NOMO-1 treated with dmso at 0.1 percent for 144 hours (cell line): ENCODE measurements at regions not wholly inside any gene's neighbourhood (a gene's known extent, or its start where the extent isn't known, plus 50 kb on each side); places are given as distances from the start of the nearest gene placed in this dataset.

Experiments
- DNase-seq: peaks from one replicate; lab custom pipeline; 2025; ENCODE audit not compliant: unreplicated experiment; lab: John Stamatoyannopoulos, UW

DNA sequence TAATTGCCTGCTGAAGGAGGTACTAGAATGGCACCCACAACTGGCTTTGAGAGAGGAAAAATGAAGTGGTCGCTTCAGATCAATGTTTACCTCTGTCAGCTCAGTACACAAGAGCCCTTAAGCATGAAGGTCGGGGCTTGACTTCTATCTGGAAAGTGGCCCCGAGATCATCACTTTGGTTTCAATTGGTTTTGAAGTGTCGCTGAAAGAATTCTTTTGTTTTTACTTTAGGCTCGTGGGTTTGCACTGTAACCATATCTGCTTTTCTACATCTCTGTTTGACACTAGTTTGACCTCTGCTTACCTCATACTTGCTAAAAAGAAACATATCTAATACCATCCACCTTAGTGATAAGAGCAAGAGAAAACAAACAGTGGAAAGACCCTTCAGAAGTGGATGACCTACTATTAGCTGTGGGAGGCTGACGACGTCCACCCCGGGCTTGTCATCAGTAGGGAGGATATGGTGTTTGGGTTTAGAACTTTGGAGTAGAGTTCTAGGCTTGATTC lies 361.8 kb downstream of the GATA3 start:
- DNase-seq, result no peak

DNA sequence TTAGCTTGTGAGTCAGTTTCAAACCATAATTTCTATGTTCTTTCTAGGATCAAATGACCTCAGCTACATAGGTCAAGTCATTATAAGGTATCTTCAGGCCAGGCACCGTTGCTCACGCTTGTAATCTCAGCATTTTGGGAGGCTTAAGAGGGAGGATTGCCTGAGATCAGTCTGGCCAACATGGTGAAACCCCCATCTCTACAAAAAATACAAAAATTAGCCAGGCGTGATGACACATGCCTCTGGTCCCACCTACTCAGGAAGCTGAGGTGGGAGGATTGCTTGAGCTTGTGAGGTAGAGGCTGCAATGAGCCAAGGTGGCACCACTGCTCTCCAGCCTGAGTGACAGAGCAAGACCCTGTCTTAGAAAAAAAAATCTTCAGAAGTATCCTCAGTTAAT lies 362.3 kb downstream of the GATA3 start:
- DNase-seq, result no peak

DNA sequence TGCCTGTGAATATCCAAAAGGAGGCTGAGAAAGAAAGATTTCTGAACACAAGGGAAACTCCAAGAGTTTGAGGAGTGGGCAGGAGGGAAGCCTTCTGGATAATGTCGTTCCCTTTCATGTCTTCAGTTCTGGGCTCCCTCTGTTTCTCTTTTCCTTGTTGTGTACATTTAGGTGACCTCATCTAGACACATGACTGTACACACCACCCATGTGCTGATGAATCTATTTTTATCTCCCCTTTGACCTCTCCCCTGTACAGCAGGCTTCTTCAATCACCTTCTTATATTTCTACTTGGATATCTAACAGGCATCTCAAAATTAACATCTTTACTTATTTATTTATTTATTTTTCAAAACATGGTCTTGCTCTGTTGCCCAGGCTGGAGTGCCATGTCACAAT lies 363.1 kb downstream of the GATA3 start:
- DNase-seq, result no peak

DNA sequence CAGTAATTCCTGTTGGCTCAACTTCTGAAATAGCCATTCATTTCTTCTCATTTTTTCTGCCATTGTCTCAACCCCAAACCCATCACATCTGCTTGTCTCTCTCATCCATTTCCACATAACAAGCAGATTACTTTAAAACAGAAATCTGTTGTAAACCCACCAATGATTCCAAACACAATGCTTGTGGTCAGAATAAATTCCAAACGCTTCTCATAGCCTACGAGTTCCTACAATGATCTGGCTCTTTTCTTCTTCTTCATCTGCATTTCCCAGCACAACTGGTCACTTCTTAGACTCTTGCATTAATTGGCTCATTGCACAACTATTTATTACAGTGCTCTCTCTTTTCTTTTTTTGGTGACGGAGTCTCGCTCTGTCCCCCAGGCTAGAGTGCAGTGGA lies 364.1 kb downstream of the GATA3 start:
- DNase-seq, result no peak

DNA sequence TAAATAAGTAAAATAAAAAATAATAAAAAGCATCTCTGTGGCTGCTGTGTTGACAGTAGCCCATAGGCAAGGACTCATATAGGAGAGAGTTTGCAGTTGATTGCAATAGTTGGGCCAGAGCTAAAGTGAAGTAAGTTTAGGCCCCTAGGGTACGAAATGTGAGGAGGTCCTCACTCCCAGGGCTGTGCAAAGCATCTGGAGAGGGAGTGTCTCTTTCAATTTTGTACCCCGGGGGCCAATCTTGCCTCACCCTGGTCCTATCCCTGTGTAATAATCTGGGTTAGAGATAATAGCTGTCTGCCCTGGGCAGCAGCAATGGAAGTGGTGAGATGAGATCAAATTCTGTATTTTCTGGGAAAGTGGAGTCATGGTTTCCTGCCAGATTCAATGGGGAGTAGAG lies 365.7 kb downstream of the GATA3 start:
- DNase-seq, result no peak

DNA sequence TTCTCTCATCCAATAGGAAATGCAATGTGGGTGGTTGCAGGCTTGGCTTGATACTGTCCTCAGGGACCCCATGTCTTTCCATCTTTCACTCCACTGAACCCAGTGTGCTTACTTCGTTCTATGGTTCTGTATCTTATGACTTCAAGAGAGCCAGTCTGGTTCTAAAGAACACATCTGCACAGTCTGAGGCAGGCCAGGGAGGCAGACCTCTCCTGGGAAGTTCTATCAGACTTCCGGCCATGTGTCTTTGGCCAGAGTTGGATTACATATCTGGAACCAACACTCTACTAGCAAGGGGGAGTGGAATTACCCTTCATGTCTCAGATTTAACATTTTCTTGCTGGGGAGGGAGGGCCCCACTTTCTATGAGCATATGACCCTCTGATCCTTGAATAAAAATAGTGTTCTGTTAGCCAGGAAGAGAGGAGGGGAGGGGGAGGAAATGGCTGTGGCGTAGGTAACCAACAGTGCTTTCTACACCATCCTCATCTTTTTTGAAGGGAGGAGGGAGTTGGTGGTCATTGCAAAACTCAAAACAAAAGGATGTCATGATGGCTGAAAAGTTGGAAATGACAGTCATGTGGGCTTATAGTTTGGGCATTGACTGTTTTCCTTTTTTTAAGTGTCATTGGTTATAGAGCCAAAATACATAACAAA lies 370.2 kb downstream of the GATA3 start:
- no peak for DNase-seq

DNA sequence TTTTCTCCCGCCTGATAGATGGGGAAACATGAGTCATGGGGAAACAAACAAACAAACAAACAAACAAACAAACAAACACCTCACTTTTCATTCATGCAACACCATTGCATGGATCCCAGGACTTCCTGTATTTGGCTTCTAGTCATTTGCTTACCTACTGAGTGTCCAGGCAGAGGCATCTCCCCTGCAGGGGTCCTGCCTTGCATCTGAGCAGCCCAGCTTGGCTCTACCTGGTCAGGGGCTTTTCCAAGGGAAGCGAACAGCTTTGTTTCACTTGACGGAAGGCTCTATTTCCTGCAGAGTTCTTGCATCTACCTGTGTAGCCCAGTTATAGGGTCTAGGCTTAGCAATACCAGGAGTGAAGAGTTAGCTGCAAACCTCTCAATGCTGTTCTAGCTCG lies 374.2 kb downstream of the GATA3 start:
- DNase-seq, result no peak

DNA sequence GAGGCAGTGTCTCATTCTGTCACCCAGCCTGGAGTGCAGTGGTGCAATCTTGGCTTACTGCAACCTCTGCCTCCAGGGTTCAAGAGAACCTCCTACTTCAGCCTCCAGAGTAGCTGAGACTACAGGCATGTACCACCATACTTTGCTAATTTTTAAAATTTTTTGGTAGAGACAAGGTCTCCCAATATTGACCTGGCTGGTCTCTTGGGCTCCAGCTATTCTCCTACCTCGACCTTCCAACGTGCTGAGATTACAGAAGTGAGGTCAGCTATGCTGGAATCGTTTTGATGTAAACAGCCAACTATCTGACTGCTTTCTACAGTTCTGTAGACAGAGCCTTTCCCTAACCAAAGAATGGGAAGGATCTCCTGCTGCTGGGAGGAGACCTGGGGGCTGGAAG lies 375.8 kb downstream of the GATA3 start:
- no peak for DNase-seq

DNA sequence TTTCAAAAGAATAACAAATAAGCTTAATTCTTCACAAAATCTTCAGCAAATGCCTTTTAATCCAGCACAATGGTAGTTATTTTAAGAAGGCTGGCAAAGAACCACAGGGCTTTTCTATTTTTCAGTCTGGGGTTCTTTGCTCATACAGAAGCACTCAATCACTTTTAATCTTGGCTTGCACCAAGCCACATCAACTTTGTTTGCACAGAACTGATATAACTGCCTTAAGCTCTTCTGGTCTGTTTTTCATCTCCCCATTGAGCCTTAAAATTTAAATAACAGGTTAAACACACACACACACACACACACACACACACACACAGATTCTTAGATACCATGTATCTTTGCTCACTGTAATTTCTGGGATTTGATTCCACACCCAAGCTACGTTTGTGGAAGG lies 377.0 kb downstream of the GATA3 start:
- DNase-seq, result no peak

DNA sequence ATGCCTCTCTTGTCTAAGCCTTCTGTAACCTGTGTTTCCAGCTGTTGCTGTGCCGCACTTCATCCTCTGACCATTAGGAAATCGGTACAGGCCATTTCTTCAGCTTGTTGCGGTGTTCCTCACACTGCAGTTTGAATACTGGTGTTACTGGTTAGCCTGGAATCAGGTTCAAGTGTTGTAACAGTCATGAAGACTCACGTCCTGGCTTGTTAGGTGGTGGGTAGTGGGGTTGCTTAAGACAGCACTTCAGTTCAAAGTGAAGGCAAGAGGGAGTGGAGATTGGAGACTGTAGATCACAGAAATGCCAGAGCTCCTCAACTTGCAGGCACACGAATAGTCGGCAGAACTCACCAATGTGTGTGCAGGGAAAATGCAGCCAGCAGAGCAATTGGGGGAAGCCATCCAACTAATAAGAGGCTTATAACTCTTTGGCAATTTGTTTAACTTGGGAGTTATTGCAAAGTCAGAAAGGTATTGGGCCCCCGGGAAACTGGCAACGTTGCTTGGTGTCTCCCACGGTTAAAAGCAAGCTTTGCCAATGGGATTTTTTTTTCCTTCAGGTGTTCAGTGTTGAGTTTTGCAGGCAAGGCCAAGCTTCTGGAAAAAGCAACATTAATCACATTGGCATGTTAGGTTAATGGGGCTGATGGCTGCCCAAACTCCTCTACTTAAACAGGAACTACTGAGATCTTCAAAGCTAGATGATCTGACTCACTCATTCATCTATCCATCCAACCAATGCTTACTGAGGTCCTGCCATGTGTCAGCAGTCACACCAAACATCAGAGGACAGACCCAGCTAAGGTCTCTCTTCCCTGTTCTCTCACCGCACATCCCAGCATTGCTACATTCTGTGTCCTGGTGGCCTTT lies 380.9 kb downstream of the GATA3 start:
- no peak for DNase-seq

DNA sequence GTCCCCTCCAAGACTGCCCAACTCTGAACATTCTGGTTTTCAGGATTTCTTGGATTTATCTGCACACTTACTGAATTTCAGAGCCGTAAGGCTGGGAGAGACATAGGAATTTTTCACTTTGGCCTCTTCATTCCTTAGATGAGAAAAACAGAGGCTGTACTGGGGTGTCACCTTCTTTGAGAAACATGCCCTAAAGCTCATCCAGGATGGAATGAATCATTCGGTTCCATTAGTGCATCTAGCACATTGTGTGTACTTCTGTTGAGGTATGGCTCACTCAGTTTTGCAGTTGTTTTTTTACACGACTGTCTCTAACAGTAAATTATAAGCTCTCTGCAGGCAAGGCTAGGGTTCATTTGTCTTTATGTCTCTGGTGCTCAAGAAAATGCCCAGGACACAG lies 383.4 kb downstream of the GATA3 start:
- no peak for DNase-seq

DNA sequence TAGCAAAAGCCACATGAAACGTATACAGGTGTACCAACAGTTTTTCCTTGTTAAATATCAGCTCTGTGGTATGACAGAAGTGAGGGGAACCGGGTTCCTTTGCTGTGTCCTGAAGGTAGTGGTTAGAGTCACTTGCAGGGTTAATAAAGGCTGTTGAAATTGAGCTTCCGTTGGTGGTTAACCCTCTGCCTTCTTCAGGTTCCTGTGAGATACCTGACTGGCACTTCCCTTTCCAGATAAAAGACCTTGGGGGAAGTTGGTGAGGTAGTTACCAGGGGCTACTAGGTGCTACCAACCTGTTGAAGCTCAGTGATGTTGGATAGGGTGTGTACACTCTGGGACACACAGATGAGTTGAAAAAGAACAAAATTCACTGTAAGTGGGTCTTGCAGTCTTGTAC lies 384.1 kb downstream of the GATA3 start:
- no peak for DNase-seq

DNA sequence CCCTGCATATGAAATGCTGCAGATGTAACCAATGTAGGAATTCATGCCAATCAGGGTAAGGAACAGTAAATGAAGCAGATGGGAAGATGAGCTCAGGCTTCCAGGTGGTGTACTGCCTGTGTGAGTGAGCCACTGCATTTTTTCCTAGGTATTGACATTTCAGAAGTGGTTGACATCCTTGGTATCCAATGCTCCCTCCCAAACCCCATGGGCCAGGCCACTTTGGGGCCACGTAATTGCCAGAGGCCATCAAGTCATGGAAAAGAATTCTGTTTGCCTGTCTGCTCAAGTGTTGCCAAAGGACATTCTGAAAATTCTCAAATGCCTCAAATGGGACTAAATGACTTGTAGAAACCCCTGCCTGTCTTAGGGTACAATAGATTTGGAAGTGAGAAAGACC lies 384.6 kb downstream of the GATA3 start:
- DNase-seq, result no peak

DNA sequence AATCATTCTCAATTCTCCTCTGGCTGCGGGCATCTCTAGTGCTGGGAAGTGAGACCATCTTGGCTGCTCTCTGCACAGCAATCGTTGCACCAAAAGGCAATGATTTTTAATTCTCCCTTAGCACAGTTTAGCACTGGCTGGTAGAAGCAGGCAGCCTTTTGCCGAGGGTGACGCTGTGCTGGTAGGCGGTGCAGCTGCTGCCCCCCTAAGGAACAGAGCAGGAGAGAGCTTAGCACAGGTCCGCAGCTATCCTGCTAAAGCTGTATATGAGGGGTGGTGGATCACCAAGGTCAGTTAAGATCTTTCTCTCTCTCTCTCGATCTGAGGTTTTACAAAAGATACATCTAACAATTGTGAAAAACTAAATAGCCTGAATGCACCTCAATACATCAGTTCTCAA lies 390.1 kb downstream of the GATA3 start:
- DNase-seq, result no peak

DNA sequence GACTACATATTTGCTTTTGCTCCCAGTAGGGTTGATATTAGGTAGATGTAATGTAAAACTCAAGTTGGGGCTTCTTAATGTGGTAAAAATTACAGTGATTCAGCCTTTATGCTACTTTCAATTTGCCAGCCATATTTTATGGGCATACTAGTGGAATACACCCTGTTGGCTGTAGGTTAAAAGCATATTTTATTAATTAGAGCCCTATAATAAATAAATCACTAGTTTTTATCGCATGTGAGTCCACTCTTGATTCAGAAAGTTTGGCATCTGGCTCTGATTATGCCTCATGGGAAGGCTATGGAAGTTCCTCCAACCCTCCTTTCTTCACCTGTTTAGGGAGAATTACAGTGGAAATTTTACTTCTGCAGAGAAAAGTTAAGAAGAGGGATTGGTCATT lies 390.9 kb downstream of the GATA3 start:
- no peak for DNase-seq

DNA sequence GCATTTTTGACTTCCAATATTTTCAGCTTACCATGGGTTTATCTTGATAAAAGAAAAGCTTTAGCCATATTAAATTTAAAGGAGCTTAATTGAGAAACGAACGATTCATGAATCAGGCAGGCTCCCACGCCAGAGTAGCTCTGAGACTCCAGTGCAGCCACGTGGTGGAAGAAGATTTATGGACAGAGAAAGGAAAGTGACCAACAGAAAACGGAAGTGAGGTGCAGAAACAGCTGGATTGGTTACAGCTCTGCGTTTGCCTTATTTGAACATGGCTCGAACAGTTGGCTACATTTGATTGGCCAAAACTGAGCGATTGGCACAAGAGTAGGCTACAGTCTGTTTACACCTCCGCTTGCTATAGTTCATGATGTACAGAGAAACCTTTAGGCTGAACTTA lies 395.4 kb downstream of the GATA3 start:
- DNase-seq, result no peak

DNA sequence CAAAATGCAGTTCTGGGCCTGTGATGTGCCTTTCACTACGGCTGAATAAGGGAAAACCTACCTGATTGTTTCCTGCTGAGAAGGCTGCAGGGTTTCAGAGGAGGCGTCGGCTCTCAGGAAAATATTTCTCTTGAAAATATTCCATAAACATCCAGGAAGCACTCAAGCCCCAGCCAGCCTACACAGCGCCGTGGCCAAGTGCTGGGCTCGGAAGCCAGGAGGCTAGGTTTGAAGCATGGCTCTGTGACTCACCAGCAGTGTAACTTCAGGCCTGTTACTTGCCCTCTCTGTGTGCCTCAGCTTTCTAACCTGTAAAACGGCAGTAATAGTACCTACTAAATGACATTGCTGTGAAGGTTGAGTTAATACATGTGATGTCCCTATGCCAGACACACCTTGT lies 399.1 kb downstream of the GATA3 start:
- DNase-seq, result no peak

DNA sequence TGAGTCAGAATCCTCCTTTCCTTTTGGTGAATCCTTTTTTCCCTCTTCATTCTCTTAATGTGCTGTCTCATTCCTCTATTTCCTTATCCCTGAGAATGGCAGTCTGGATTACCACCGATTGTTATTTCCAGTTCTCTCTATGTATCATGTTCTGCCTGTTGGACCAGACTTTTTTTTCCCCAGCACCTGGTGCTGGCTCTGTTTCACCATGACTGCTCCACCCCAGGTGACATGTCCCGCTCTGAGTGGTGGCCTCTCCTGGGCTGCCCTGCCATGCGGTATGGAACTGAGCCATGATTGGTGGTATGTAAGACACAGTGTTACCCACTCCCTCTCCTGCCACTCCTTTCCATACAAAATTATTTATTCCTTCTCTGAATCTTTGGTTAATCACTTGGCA lies 399.9 kb downstream of the GATA3 start:
- DNase-seq, result no peak

DNA sequence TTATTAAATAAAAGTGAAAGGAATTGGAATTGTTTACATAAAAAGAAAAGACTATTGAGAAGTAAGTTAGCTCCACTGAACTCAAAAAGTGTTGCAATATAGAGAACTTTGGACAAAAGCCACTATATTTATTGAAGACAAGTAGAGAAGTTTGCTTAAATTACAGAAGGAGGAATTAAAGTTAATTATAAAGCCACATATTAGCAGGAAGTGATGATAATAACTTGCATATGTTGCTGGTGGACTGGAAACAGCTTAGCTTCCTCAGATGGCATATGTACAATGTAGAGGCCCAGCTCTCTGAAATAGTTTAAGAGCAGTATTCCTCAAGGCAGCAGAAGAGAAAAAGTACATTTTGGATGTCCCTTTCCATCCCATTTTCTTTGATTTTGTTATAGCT lies 400.7 kb downstream of the GATA3 start:
- DNase-seq, result no peak

DNA sequence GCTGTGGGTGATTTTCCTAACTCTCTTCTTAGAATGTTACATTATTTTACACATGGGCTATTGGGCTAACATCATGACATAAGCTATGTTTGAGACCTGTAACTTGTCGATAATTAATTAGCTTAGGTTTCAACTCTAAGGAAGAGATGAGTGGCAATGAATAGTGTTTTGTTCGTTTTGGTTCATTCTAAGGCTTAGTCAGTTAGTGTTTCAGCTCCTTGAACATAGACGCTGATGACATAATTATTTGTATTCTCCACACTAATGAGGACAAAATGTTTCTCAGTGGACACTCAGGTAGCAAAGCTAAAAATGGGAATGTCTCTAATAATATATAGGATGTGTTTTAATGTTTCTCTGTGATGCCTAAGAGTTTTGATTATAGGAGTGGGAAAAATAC lies 401.9 kb downstream of the GATA3 start:
- no peak for DNase-seq

DNA sequence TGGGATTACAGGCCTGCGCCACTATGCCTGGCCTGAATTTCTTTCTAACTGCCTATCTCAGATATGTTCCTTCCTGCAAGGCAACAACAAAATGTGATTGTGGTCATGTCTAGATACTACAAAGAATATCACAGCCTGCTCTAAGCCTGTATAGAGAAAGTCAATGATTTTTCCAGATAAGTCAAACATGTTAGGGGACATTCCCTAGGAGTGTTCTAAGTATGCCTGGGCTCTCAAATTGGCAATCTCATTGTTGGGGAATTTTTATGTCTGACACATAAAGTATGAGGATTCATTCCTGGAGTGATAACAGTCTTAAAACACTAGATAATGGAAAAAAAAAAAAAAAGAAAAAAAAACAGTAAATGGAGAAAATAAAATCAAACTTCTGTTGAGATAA lies 406.1 kb downstream of the GATA3 start:
- no peak for DNase-seq

DNA sequence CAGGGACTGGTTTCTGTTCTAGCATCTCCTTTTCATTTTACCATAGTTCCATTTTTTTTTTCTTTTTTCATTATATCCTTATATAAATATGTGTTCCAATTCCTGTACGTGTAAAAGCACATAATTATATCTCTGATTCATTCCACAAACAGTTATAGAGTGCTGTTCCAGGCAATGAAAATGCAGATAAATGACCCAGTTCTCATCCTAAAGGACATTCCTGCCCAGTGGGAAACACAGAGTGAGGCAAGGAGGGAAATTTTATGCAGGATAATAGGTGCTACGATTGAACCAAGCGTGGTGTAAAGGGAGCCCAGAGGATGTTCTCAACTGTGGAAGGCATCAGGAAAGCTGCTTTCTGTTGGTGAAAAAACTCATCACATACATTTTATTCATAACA lies 408.1 kb downstream of the GATA3 start:
- DNase-seq, result no peak

DNA sequence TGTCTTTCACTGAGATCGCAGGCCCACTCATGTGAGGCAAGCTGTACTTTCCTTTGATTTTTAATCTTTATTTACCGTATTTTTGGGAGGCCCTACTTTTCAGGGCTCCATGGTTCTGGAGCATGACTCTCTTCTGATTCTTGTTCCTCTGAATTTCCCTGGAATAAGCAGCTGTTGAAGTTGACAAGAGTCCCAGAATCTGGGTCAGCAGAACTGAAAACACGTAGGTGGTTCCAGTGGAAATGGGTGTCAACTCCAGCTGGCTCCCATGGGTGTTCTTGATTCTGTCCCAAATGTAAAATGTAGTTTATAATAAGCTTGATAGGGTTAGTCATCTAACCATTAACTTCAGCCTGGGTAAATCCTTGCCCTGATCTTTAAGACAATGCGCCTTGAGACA lies 409.4 kb downstream of the GATA3 start:
- no peak for DNase-seq
